GM19099 (cell line): ENCODE measurements at regions not wholly inside any gene's neighbourhood (a gene's known extent, or its start where the extent isn't known, plus 50 kb on each side); places are given as distances from the start of the nearest gene placed in this dataset.

Experiments used
- POLR2A ChIP-seq: IDR thresholded peaks from 3 replicates; pipeline ENCODE4 v1.6.1; 2011; ENCODE audit warnings: low read depth; ENCODE audit not compliant: insufficient read length; ENCODE audit errors: extremely low read depth

DNA sequence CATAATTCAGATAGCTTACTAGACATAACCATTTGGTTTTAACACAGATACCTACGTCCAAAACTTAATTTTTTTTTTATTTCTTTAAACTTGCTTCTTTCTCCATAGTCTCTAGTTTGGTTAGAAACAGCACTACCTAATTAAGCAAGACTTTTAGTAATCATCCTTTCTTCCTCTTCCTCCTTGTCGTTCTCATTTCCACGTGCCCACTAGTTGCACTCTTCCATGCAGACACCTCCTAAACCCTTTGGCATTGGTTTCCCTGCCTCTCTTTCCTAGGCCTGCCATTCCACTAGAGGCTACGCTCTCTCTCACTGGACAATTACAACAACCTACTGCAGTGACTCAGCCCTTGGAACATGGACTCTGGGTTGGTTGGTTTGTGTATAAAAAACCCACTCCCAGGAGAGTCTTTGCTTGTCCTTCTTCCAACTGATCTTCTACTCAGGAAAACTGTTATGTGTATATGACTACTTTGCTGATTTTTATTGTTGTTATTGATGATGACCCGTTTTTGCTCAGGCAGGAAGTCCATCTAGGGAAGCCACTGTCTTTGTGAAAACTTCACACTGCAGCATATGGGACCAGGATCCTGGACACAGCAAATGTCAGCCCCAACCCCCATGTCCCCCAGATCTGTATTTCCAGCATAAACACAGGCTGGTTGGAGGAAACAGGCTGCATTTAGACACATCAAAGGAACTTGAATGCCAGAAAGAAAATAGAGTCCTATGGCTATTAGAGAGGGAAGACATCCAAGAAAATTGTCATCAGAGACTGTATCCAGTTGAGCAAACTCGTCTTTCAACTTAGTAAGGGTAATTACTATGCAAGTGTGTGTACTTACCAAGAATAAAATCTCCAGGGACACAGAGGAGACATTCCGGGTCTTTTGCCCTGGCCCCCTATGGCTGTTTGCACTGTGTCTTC, 503.2 kb downstream of the GADD45G start:
- TF ChIP-seq POLR2A, result no peak

DNA sequence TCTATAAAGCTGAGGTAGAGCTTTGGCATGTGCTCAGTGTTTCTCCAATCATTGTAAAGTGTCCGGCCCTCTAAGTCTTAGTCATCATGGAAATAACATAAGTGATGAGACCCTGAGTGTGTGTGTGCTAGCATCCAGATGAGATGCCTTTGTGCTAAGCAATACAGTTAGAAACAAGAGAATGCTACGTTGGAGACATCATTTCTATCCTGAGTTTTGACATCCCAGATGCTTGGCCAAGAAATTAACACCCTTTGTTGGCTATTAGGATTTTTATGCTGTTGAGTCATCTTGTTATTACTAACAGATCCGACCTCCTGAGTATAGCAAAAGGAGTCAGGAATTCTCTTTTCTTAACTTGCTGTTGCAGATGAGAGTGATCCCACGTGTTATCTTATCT, 508.0 kb downstream of the GADD45G start:
- no peak for TF ChIP-seq POLR2A

DNA sequence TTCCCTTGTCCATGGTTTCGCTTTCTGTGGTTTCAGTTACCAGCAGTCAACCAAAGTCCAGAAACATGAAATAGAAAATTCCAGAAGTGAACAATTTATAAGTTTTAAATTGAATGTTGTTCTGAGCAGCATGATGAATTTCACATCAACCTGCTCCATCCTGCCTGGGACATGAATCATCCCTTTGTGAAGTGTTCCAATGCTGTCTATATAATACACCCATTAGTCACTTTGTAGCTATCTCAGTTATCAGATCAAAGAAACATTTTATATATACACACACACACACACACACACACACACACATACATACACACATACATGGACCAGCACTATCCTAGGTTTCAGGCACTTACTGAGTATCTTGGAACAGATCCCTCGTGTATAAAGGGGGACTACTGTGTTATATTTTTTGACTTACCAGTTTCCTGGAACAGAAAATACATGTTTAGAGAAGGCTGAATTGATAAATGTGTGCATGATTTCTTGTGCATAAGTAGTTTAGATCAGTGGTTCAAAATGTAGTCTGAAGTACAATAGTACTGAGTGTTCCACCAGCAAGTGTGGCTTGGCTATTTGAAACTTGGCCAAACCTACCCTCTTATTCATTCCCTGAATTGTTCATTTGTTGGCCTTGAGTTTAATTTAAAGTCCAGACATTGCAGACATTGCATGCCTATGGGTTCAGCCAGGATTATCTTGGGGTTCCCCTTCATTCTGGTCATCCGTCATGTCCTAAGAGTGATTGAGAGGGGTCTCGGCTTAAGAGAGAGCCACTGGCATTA, 510.0 kb downstream of the GADD45G start:
- TF ChIP-seq POLR2A, result no peak

DNA sequence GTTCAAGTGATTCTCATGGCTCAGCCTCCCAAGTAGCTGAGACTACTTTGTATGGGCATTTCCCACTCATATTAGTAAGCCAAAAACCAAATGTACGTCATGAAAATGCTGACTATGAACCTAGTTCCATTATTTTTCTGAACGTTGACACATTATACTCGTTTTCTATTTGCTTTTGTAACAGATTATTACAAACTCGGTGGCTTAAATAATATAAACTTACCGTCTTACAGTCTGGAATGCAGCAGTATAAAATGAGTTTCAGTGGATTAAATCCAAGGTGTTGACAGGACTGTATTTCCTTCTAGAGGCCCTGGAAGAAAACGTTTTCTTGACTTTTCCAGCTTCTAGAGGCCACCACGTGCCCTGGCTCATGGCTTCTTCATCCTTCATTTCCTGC, 517.0 kb downstream of the GADD45G start:
- no peak for TF ChIP-seq POLR2A

DNA sequence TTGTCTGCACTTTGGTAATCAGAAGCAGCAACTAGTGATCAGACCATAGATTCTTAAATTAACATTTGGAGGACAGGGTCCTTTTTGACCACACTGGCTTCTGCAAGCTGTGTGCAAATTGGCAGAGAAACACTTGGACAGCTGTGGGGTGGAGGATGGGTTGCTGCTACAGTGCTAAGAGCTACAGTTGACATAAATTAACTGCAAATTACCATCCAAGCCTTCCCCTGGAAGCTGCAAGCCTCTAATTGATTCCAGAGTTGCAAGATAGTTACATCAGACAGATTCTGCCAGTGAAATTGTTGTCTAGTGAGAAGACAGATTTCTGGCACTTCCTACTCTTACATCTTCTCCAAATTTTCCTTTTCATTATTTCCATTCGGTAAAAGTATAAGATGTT, 517.7 kb downstream of the DIRAS2 start:
- no peak for TF ChIP-seq POLR2A

DNA sequence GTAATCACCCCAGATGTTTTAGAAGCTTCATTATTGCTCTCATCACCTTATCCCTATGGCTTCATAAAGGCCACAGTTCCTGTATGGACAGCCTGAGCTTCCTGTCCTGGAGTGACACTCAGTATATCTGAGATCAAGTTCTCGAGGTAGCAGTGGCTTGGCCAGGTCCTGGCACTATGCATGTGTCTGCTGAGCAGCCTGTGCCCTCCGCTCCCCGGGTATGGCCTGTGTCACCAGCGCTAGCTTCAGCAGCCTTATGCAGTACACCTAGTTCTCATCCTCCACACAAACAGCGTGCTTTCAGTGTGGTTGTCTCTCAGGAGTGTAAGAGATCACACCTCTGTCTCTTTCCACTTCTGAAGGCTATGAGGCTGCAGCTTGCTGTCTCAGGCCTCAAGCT, 514.7 kb downstream of the DIRAS2 start:
- no peak for TF ChIP-seq POLR2A

DNA sequence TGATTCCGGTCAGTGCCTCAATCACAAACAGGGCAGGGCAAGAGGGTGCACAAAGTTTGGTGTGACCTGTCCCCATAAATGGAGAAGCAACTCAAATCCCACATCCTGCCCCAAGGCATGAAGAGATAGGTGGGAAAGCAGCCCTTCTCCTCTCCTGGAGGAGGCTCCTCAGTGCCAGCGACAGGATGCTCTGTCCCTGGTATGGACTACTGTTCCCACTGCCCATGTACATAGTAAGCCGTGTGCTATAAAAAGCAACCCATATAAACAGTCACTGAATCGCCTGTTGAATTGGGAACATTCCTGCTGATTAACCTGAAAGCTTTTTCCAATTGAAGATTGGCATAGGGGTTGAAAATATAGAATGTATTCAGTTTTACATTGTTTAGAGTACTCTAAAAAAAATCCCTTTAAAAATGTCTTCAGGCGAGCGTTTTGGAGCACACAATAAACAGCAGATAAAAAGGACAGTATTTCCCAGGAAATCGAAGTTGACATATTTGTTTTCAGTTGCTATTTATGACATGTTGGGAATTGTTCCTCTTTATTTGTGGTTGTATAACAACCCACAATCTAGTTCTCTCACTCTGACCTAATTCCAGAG, 513.9 kb downstream of the DIRAS2 start:
- no peak for TF ChIP-seq POLR2A

DNA sequence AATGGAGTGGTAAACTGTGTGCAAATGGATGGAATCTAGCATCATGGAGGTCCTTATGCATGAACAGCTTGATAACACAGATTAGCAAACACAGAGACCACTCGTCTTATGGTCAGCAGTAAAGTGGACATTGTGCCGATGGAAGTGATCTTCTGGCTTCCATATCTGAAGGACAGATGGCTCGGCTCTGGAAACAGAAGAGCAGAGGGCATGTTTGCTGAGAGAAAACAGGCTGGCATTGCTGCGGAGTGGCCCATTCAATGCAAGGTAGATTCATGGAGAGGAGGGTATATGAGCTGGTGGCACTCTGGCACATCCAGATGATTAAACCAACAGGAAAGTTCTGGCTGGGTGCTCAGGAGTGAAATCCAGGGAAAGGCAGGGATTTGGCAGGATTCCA, 513.2 kb downstream of the DIRAS2 start:
- no peak for TF ChIP-seq POLR2A

DNA sequence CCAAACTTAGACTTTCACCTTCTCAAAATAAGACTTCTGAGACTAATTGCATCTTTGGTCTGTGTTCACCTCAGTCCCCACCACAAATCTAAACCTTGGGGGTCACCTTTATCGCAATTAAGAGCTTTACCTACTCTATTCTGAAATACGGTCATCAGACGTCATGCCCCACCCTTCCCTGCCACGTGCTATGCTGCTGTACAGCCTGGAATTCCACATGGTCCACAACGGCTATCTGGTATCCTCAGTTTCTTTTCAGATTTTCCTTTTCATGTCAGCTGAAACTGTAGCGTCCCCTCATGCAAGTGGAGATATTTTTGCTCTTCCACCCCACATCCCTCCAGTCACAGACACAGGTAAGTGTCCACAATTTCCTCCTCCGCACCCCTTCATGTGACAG, 511.1 kb downstream of the DIRAS2 start:
- no peak for TF ChIP-seq POLR2A

DNA sequence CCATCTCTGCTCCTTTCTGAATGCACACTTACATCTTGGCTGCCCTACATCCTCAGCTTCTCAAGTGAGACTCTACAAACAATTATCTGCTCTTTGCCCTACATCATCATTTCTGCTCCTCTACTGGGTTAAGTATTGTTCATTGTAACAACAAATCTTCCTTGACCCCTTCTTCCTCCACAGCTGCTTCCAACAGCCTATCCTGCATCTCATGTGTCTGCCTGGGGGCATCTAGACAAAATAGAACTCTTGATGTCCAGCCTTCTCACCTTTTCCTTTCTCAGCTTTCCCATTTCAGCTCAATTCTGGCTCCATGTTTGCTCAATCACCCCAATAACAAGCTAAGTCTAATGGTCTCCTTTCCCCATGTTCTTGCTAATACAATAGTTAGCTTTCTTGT, 509.8 kb downstream of the DIRAS2 start:
- TF ChIP-seq POLR2A, result no peak

DNA sequence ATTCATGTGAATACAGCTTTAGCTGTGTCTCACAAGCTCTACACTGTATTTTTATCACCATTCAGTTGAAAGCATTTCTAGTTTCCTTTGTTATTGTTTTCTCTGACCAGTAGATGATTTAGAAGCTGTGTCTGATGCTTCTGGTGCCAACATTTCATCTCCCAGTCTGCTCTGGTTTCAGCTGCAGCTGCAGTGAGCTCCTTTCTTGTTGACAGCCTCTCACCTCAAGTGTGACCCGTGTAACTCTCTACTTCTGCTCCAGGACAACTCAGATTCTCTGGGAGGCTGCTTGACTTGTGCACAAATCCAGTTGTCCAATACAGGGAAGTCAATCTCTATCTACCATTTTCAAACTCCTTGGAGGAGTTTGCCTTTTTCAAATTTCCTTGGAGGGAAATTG, 504.8 kb downstream of the DIRAS2 start:
- TF ChIP-seq POLR2A, result no peak

DNA sequence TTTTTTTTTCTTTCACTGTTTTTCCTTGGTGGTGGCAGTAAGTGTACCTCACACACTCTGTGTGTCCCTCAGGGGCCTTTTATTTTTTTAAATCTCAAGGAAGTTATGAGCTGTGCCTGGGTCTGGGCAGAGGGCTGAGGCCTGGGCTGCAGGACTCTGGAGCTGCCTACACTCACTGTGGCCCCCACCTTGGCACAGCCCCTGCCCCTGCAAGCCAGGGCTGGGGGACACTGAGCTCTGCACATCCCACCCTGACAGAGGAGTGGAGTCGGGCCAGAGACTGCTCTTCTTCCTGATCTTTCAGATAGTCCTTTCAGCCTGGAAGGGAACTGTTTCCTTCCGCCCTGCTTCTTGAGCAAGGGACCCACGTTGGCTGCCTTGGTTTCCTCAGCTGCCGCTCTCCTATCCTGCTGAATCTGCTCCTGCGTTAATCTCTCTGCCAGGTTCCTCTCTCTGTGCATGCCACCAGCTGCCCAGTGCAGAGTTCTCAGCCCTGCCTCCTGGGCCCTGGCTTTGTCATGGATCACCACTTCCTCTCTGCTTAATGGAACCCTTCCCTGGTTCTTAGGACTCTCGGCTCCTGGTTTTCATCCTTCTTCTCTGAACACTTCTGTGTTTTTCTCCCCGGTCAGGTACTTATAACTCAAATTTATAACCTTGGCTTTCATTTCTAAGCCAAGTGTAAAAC, 502.3 kb downstream of the DIRAS2 start:
- TF ChIP-seq POLR2A, result no peak

DNA sequence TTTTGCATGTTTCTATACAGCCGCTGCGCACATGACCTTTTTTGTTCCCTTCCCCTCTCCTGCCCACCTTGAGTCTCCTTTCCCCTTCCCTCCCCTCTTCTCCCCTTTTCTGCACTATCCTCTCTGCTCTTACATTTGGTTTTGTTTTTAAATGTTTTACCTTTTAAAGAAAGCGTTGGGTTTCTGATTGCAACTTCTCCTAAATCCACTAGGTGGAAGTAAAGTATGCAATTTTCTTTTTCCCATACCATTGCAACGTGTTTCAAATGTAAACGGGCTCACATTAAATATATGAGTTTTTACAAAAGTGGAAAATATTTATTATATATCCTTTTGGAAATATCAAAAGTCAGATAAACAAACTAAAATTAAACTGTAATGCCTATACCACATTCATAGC, 500.9 kb downstream of the DIRAS2 start:
- no peak for TF ChIP-seq POLR2A

DNA sequence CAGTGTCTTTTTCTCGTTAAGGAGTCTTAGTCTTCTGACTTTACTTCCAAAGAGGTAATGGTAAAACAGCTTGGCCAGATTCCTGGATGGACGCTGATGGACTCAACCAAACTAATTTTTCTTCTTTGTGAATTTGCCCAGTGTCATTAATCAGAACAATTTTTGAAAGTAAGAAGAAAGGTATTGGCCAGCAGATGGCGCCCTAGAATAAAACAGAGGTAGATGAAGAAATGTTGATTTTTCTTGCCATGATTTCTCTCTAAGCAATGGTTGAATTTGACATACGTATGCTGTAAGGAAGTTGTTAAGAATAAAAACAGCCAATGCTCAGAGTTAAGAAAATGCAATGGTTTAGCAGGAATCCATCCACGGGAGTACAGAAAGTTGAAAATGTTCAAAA, 500.0 kb downstream of the DIRAS2 start:
- TF ChIP-seq POLR2A, result no peak

DNA sequence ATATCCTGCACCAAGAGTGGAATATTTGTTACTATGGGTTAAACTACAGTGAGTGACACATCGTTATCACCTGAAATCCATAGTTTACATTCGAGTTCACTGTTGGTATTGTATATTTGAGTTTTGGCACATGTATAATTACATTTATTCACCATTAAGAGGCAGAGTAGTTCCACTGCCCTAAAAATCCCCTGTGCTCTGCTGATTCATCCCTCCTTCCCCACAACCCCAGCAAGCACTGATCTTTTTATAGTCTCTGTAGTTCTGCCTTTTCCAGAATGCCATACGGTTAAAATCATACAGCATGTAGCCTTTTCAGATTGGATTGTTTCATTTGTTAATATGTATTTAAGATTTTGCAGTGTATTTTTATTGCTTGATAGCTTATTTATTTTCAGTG, 495.2 kb downstream of the DIRAS2 start:
- no peak for TF ChIP-seq POLR2A
